ENCODE measurements at regions not wholly inside any gene's neighbourhood (a gene's known extent, or its start where the extent isn't known, plus 50 kb on each side); places are given as distances from the start of the nearest gene placed in this dataset.

- no peak for TF ChIP-seq CTCF (conservative IDR thresholded peaks at IDR 0.05; ENCODE audit: low read depth, low read length)
- H3K4me3 ChIP-seq (ENCODE audit: low read length) = no peak overlapping the region
- no peak for DNase-seq (ENCODE audit: low read depth)
Measured at GRCh38 chr22:34161431-34162123, 241.3 kb upstream of the LARGE1 start.

- DNase-seq (ENCODE audit: low read depth) = no peak
- TF ChIP-seq CTCF (conservative IDR thresholded peaks at IDR 0.05; ENCODE audit: low read depth, low read length) = no peak
- H3K4me3 ChIP-seq (ENCODE audit: low read length) = no peak overlapping the region
Measured at GRCh38 chr22:34198976-34199375, 278.7 kb upstream of the LARGE1 start.

- no peak for TF ChIP-seq CTCF (conservative IDR thresholded peaks at IDR 0.05; ENCODE audit: low read depth, low read length)
- H3K4me3 ChIP-seq (ENCODE audit: low read length) = no peak overlapping the region
- DNase-seq (ENCODE audit: low read depth) = no peak
Measured at GRCh38 chr22:34210301-34210700, 290.0 kb upstream of the LARGE1 start.

- no peak overlapping the region for H3K4me3 ChIP-seq (ENCODE audit: low read length)
- TF ChIP-seq CTCF (conservative IDR thresholded peaks at IDR 0.05; ENCODE audit: low read depth, low read length) = no peak
- no peak for DNase-seq (ENCODE audit: low read depth)
Measured at GRCh38 chr22:34214372-34214771, 294.1 kb upstream of the LARGE1 start.

GRCh38 chr22:34225278-34225677, 305.0 kb upstream of the LARGE1 start:
- no peak for DNase-seq (ENCODE audit: low read depth)
- TF ChIP-seq CTCF (conservative IDR thresholded peaks at IDR 0.05; ENCODE audit: low read depth, low read length) = no peak
- H3K4me3 ChIP-seq (ENCODE audit: low read length) = no peak overlapping the region

- DNase-seq (ENCODE audit: low read depth) = no peak
- TF ChIP-seq CTCF (conservative IDR thresholded peaks at IDR 0.05; ENCODE audit: low read depth, low read length) = no peak
- H3K4me3 ChIP-seq (ENCODE audit: low read length) = no peak overlapping the region
Measured at GRCh38 chr22:34236527-34236926, 316.3 kb upstream of the LARGE1 start.

- no peak overlapping the region for H3K4me3 ChIP-seq (ENCODE audit: low read length)
- no peak for TF ChIP-seq CTCF (conservative IDR thresholded peaks at IDR 0.05; ENCODE audit: low read depth, low read length)
- no peak for DNase-seq (ENCODE audit: low read depth)
Measured at GRCh38 chr22:34239421-34239820, 319.1 kb upstream of the LARGE1 start.

All from retinal pigment epithelial cell (primary cell).